ENCODE measurements at regions not wholly inside any gene's neighbourhood (a gene's known extent, or its start where the extent isn't known, plus 50 kb on each side); places are given as distances from the start of the nearest gene placed in this dataset.
"Not testable (repeated sequence)": the region's sequence is repeated elsewhere in the genome, so short reads cannot be mapped to it uniquely, and the experiment has no call there.

DNA sequence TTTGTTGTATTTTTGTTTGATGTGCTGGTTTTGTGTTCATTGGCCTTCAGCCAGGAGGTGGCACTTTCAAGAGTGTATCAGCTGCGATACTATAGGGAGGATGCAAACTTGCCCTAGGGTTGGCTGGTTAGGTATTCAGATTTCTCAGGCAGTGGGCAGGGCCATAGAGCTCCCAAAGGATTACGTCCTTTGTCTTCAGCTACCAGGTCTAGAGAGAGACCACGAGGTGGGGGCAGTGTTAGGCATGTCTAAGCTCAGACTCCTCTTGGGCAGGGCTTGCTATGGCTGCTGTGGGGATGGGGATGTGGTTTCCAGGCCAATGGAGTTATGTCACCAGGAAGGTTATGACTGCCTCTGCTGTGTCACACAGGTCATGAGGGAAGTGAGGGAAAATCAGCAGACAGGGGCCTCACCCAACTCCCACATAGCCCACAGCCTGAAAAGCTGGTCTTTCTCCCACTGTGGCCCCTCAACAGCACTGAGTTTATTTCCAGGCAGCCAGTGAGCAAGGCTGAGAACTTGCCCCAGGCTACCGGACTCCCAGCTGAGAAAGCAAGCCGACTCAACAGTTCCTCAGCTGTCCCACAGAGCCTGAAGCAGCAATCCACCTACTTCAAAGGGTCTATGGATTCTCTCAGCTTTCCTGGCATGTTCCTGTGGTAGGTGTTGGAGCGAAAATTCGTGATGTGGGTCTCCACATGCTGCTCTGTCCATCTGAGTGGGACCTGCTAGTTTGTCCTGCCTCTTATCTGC, 227.4 kb upstream of the COBL start:
- no peak for TF ChIP-seq CTCF (IDR thresholded peaks at IDR 0.05; ENCODE audit: low read depth, low read length, missing control alignments)
- H3K4me3 ChIP-seq (ENCODE audit: low read depth, low read length): no peak overlapping the region
- no peak for DNase-seq (ENCODE audit: low read depth)

- not testable (repeated sequence) for H3K4me3 ChIP-seq (ENCODE audit: low read depth, low read length); DNase-seq (ENCODE audit: low read depth)
Observed at GRCh38 chr7:51540906-51541305, 224.3 kb upstream of the COBL start.

GRCh38 chr7:51539840-51540239, 223.2 kb upstream of the COBL start:
- DNase-seq (ENCODE audit: low read depth): no peak
- no peak overlapping the region for H3K4me3 ChIP-seq (ENCODE audit: low read depth, low read length)

DNA sequence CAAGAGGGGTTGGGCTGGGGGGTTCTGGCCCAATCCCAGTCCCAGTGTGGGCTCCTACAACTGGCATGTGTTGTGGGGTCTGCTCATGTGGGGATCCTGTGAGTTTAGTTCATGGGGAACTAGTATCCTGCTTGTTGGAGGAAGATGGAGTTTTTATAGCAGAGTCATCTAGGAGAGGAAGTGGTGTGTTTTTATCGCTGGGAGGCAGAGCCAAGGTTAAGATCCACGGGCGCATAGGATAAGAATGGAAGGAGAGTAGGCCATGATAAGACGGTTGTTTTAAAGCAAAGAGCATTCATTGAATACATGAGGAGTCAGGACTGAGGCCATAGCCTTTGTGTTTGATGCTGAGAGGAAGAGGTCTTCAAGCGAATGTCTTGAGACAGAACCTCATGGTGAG, 211.6 kb upstream of the COBL start:
- no peak for TF ChIP-seq CTCF (IDR thresholded peaks at IDR 0.05; ENCODE audit: low read depth, low read length, missing control alignments)
- DNase-seq (ENCODE audit: low read depth): no peak
- H3K4me3 ChIP-seq (ENCODE audit: low read depth, low read length): no peak overlapping the region

More at GRCh38 chr7:51539840-51540239, 223.2 kb upstream of the COBL start:
- no peak for TF ChIP-seq CTCF (IDR thresholded peaks at IDR 0.05; ENCODE audit: low read depth, low read length, missing control alignments)

- DNase-seq (ENCODE audit: low read depth): no peak
- TF ChIP-seq CTCF (IDR thresholded peaks at IDR 0.05; ENCODE audit: low read depth, low read length, missing control alignments): no peak
Observed at GRCh38 chr7:51521694-51522312, 205.2 kb upstream of the COBL start.

DNA sequence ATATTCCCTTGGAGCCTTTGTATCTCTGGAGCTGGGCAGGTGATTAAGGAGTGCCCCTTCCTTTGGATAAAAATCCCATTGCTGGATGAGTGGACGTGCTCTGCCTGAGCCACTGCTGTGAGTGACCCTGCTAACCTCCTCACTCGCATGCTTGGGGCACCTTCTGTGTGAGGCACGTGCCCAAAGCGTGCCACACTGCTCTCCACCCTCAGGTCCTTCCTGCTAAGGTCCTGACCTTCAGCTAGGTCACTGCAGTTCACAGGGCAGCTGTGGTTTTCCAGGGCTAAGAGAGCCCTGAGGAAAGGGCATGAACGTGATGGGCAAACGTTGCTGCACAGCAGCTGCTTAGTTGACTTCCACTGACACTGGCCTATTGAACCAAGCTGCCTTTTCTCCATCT, 204.4 kb upstream of the COBL start:
- no peak for TF ChIP-seq CTCF (IDR thresholded peaks at IDR 0.05; ENCODE audit: low read depth, low read length, missing control alignments)
- no peak overlapping the region for H3K4me3 ChIP-seq (ENCODE audit: low read depth, low read length)
- DNase-seq (ENCODE audit: low read depth): no peak

More at GRCh38 chr7:51521694-51522312, 205.2 kb upstream of the COBL start:
- H3K4me3 ChIP-seq (ENCODE audit: low read depth, low read length): no peak overlapping the region

- no peak overlapping the region for H3K4me3 ChIP-seq (ENCODE audit: low read depth, low read length)
- no peak for TF ChIP-seq CTCF (IDR thresholded peaks at IDR 0.05; ENCODE audit: low read depth, low read length, missing control alignments)
- no peak for DNase-seq (ENCODE audit: low read depth)
Observed at GRCh38 chr7:51518646-51519045, 202.0 kb upstream of the COBL start.
